NCI-H345 treated with DMSO at 0.1 percent for 48 hours (cell line): ENCODE measurements at regions not wholly inside any gene's neighbourhood (a gene's known extent, or its start where the extent isn't known, plus 50 kb on each side); places are given as distances from the start of the nearest gene placed in this dataset.
A peak's percentile ranks its signal among the peaks of the same experiment; 100 is the strongest.

Source experiments
- DNase-seq: peaks from one replicate; lab custom pipeline; 2025; ENCODE audit not compliant: unreplicated experiment; lab: John Stamatoyannopoulos, UW

DNA sequence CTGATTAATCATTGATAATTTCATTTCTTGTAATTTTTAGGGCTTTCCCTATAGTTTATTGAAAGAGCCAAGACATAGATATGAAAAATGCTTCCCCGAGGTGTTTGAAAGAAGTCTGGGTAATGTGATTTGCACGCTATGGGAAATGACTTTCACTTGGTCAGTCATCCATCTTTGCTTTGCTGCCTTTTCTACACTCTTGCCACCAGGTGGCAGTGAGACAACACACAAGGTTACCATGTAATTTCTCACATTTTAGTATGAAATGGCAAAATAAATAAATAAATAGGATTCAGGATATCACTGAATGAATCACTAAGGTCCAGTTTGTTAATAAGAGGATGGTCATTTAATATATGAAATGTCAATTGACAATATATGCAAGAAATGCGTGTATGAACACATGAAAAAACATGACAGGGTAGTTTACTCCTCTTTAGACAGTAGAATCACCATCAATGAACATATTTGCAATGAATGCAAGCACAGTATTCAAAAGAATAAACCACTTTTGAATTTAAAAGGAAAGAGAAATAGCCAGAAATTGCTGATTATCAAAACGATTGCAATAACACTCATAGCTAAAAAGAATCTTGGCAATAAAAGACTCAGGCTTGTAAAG is 52.2 kb upstream of the KCNH7 start:
- peak; percentile 55 for DNase-seq

DNA sequence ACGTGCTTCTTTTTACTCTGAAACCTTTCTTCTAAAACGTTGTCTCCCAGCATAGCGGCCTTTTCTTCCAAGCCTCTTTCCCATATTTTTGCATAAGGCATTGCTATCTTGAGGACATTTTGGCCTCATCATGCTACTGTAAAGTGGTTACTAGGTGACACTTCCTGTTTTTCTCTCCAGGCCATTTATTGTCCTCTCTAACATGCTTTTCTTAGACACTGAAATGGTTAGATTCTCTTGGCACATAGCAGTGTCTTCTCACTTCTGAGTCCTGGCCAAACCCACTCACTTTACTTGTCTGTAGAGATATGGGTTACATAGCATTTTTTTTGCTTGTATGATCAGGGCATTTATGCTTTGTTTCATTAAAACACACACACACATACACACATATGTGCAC is 50.1 kb upstream of the KCNH7 start:
- no peak for DNase-seq
